Gastroesophageal sphincter (tissue), 4 donors: ENCODE measurements at regions not wholly inside any gene's neighbourhood (a gene's known extent, or its start where the extent isn't known, plus 50 kb on each side); places are given as distances from the start of the nearest gene placed in this dataset.

Source experiments
- ATAC-seq: fragments of 150-250 bp; one replicate; pipeline ENCODE4 v1.9.1; 2016; ENCODE audit warnings: mild to moderate bottlenecking, moderate library complexity
- H3K27ac ChIP-seq, 4 donors: fragments of 200-600 bp; sonication (generic) in 3 of 4; 1 replicate in 3 of 4; 2 replicates in 1 of 4; pipeline ENCODE4 v1.5.1; 2016 to 2019
- H3K27me3 ChIP-seq: fragments of 200-600 bp; sonication (generic); one replicate; pipeline ENCODE4 v1.5.1; 2019
- H3K36me3 ChIP-seq, 2 donors: fragments of 200-600 bp; sonication (generic); one replicate each; pipeline ENCODE4 v1.5.1; 2019; ENCODE audit warnings: control low read depth in 1 of 2
- H3K4me1 ChIP-seq, 3 donors: fragments of 200-600 bp; sonication (generic); 1 replicate in 2 of 3; 2 replicates in 1 of 3; pipeline ENCODE4 v1.5.1; 2016 to 2019; ENCODE audit warnings: control low read depth in 2 of 3
- H3K4me3 ChIP-seq, 2 donors: fragments of 200-600 bp; sonication (generic); one replicate each; pipeline ENCODE4 v1.5.1; 2019; ENCODE audit warnings: mild to moderate bottlenecking in 1 of 2, moderate library complexity in 1 of 2
- H3K9me3 ChIP-seq, 3 donors: fragments of 200-600 bp; sonication (generic); one replicate each; pipeline ENCODE4 v1.5.1; 2017 to 2019; ENCODE audit warnings: control low read depth in 2 of 3
- CTCF ChIP-seq, 4 experiments: fragments of 200-600 bp in 2 of 4; fragments of 450-650 bp in 2 of 4; sonication (generic) in 1 of 4; IDR thresholded peaks; one replicate each; pipeline ENCODE4 v1.5.1; 2017 to 2019; ENCODE audit warnings: antibody characterized with exemption in 4 of 4, mild to moderate bottlenecking in 2 of 4, moderate library complexity in 2 of 4
- EP300 ChIP-seq: sonication (generic); formaldehyde crosslinking; IDR thresholded peaks from one replicate; pipeline ENCODE4 v1.6.1; 2017; ENCODE audit warnings: antibody characterized with exemption, mild to moderate bottlenecking
- POLR2A ChIP-seq, 2 donors: fragments of 450-650 bp; IDR thresholded peaks; one replicate each; pipeline ENCODE4 v1.6.1; 2017; ENCODE audit warnings: antibody characterized with exemption in 2 of 2, mild to moderate bottlenecking in 2 of 2, moderate library complexity in 1 of 2
- POLR2AphosphoS5 ChIP-seq: sonication (generic); formaldehyde crosslinking; IDR thresholded peaks from one replicate; pipeline ENCODE4 v1.6.1; 2017; ENCODE audit warnings: antibody characterized with exemption
- WGBS, 2 donors: methylation state at CpG; one replicate each; pipeline ENCODE4 v1.1.5; 2018; ENCODE audit warnings: low coverage in 1 of 2; 5-methylcytosine and 5-hydroxymethylcytosine counted together

GRCh38 chr7:33661430-33662160 is 243.7 kb upstream of the BMPER start:
- no peak overlapping the region for H3K27ac ChIP-seq
- no peaks in the 10 kb centered on the region for H3K9me3 ChIP-seq
- H3K36me3 ChIP-seq, result no peaks in the 10 kb centered on the region
- TF ChIP-seq EP300 (no peak), POLR2AphosphoS5 (no peak), CTCF (IDR thresholded peaks at IDR 0.05) (no peak), POLR2A (IDR thresholded peaks at IDR 0.05) (no peak)
- no peak for ATAC-seq
- H3K27me3 ChIP-seq, result no peaks in the 10 kb centered on the region
- H3K4me1 ChIP-seq, result no peaks in the 10 kb centered on the region
- 50 to 64% methylated on average over 5 to 7 of the region's 7 CpGs for WGBS, 2 donors
- no peak overlapping the region for H3K4me3 ChIP-seq

GRCh38 chr7:33666531-33666930 is 238.8 kb upstream of the BMPER start:
- Histone ChIP-seq H3K4me1 (no peaks in the 10 kb centered on the region), H3K9me3 (no peaks in the 10 kb centered on the region), H3K36me3 (no peaks in the 10 kb centered on the region), H3K27me3 (no peaks in the 10 kb centered on the region), H3K4me3 (no peak overlapping the region), H3K27ac (no peak overlapping the region)
- no peak for ATAC-seq
- no peak for TF ChIP-seq EP300
- no peak for TF ChIP-seq POLR2AphosphoS5
- TF ChIP-seq POLR2A (IDR thresholded peaks at IDR 0.05), result no peak
- no peak for TF ChIP-seq CTCF (IDR thresholded peaks at IDR 0.05)

GRCh38 chr7:33667196-33667595 is 238.1 kb upstream of the BMPER start:
- Histone ChIP-seq H3K27me3 (no peaks in the 10 kb centered on the region), H3K4me3 (no peak overlapping the region), H3K9me3 (no peaks in the 10 kb centered on the region), H3K4me1 (no peaks in the 10 kb centered on the region), H3K36me3 (no peaks in the 10 kb centered on the region), H3K27ac (no peak overlapping the region)
- ATAC-seq, result no peak
- no peak for TF ChIP-seq CTCF (IDR thresholded peaks at IDR 0.05)
- TF ChIP-seq EP300, result no peak
- TF ChIP-seq POLR2A (IDR thresholded peaks at IDR 0.05), result no peak
- TF ChIP-seq POLR2AphosphoS5, result no peak

GRCh38 chr7:33669251-33669670 is 236.1 kb upstream of the BMPER start:
- Histone ChIP-seq H3K27me3 (no peaks in the 10 kb centered on the region), H3K4me1 (no peaks in the 10 kb centered on the region), H3K36me3 (no peaks in the 10 kb centered on the region), H3K9me3 (no peaks in the 10 kb centered on the region), H3K27ac (no peak overlapping the region), H3K4me3 (no peak overlapping the region)
- TF ChIP-seq POLR2A (IDR thresholded peaks at IDR 0.05) (no peak), CTCF (IDR thresholded peaks at IDR 0.05) (no peak), POLR2AphosphoS5 (no peak), EP300 (no peak)
- WGBS, 2 donors, result 39 to 48% methylated on average over 5 of the region's 5 CpGs
- ATAC-seq, result no peak

GRCh38 chr7:33671531-33672262 is 233.6 kb upstream of the BMPER start:
- TF ChIP-seq CTCF (IDR thresholded peaks at IDR 0.05) (no peak), POLR2AphosphoS5 (no peak), POLR2A (IDR thresholded peaks at IDR 0.05) (no peak), EP300 (no peak)
- no peak for ATAC-seq
- no peak overlapping the region for H3K4me3 ChIP-seq
- H3K27me3 ChIP-seq, result no peaks in the 10 kb centered on the region
- WGBS, 2 donors, result 53 to 61% methylated on average over 3 of the region's 3 CpGs
- H3K4me1 ChIP-seq, result no peaks in the 10 kb centered on the region
- H3K9me3 ChIP-seq, result no peaks in the 10 kb centered on the region
- H3K27ac ChIP-seq, result no peak overlapping the region
- H3K36me3 ChIP-seq, result no peaks in the 10 kb centered on the region
